Activated B cell treated with CpG ODN at 0.5 μM for 24 hours (primary cell): ENCODE measurements at regions not wholly inside any gene's neighbourhood (a gene's known extent, or its start where the extent isn't known, plus 50 kb on each side); places are given as distances from the start of the nearest gene placed in this dataset.

Experiments used
- ATAC-seq: fragments of 200-7000 bp; cut with Tn5 transposase; one replicate; pipeline ENCODE4 v1.10.0; 2021; ENCODE audit warnings: low read depth, mild to moderate bottlenecking, moderate library complexity
- CTCF ChIA-PET: fragments of 350-600 bp; sonication (Branson Sonifier 250); formaldehyde crosslinking; loops from one replicate; lab custom pipeline; 2021; ENCODE audit warnings: antibody characterized with exemption; lab: Charles Lee
- POLR2A ChIA-PET: fragments of 350-600 bp; sonication (Branson Sonifier 250); formaldehyde crosslinking; loops from one replicate; lab custom pipeline; 2021; ENCODE audit warnings: antibody characterized with exemption; lab: Charles Lee
- DNase-seq: peaks from one replicate; pipeline ENCODE4 v3.0.0; 2022
- H3K27ac Mint-ChIP-seq: one replicate; pipeline ENCODE4 v1.8.0; 2020; ENCODE audit warnings: mixed read lengths
- H3K27me3 Mint-ChIP-seq: one replicate; pipeline ENCODE4 v1.8.0; 2021; ENCODE audit warnings: mixed read lengths
- H3K36me3 Mint-ChIP-seq: one replicate; pipeline ENCODE4 v1.8.0; 2021; ENCODE audit warnings: low read depth, mixed read lengths
- H3K4me1 Mint-ChIP-seq: one replicate; pipeline ENCODE4 v1.8.0; 2021; ENCODE audit warnings: mixed read lengths
- H3K4me3 Mint-ChIP-seq: one replicate; pipeline ENCODE4 v1.8.0; 2020; ENCODE audit warnings: mild to moderate bottlenecking, mixed read lengths
- H3K9me3 Mint-ChIP-seq: one replicate; pipeline ENCODE4 v1.8.0; 2020; ENCODE audit warnings: mixed read lengths
- intact Hi-C: fragments of 100-400 bp; cut with micrococcal nuclease; formaldehyde crosslinking; loops from one replicate; pipeline ENCODE4 v1.15.1; 2024
- TF ChIP-seq, protein P1 (sequence below): fragments of 200-600 bp; IDR thresholded peaks from one replicate; pipeline ENCODE4 v1.8.0; 2022; ENCODE audit warnings: antibody characterized with exemption, mild to moderate bottlenecking

DNA sequence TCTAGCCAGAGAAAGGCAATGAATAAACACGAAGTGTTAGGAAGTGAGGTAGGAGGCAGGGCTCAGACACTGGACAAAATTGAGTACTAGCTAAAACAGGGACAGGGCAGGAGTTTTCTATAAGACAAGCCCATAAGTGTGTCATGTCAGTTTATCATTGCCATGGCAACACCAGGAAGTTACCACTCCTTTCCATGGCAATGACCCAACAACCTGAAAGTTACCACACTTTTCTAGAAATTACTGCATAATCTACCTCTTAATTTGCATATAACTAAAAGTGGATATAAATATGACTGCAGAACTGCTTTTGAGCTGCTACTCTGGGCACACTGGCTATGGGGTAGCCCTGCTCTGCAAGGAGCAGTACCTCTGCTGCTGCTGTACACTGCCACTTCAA is 442.5 kb upstream of the COX7C start:
- no peak for ATAC-seq
- no peak for DNase-seq
- no peak overlapping the region for H3K27ac Mint-ChIP-seq
- POLR2A ChIA-PET = no interaction called here
- intact Hi-C loops = no loop called here
- no peaks in the 10 kb centered on the region for H3K4me1 Mint-ChIP-seq
- TF ChIP-seq, protein P1, sequence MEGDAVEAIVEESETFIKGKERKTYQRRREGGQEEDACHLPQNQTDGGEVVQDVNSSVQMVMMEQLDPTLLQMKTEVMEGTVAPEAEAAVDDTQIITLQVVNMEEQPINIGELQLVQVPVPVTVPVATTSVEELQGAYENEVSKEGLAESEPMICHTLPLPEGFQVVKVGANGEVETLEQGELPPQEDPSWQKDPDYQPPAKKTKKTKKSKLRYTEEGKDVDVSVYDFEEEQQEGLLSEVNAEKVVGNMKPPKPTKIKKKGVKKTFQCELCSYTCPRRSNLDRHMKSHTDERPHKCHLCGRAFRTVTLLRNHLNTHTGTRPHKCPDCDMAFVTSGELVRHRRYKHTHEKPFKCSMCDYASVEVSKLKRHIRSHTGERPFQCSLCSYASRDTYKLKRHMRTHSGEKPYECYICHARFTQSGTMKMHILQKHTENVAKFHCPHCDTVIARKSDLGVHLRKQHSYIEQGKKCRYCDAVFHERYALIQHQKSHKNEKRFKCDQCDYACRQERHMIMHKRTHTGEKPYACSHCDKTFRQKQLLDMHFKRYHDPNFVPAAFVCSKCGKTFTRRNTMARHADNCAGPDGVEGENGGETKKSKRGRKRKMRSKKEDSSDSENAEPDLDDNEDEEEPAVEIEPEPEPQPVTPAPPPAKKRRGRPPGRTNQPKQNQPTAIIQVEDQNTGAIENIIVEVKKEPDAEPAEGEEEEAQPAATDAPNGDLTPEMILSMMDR = no peak
- no peaks in the 10 kb centered on the region for H3K36me3 Mint-ChIP-seq
- H3K4me3 Mint-ChIP-seq = no peak overlapping the region
- no peaks in the 10 kb centered on the region for H3K9me3 Mint-ChIP-seq
- CTCF ChIA-PET = no interaction called here
- H3K27me3 Mint-ChIP-seq = no peaks in the 10 kb centered on the region

DNA sequence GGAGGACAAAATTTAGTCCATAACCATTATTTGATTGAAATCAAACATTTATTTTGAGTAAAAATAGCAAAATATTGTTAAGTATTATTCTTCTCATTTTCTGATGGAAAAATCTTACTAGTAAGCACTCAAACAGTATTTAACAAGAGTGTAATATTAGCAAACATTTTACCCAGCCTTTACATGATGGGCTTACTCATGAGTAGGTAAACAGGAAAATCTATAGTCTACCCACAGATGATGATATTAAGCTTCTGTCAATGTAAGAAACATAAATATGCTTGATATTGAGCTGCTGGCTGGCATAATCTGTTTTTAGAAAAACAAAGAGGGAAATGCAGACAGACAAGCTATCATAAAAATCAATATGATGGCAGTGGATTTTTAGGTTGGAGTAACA is 418.5 kb upstream of the COX7C start:
- intact Hi-C loops = no loop called here
- no peak for ATAC-seq
- ChIA-PET CTCF (no interaction called here), POLR2A (no interaction called here)
- H3K36me3 Mint-ChIP-seq = no peaks in the 10 kb centered on the region
- H3K9me3 Mint-ChIP-seq = no peaks in the 10 kb centered on the region
- H3K27ac Mint-ChIP-seq = no peak overlapping the region
- no peak for DNase-seq
- no peaks in the 10 kb centered on the region for H3K4me1 Mint-ChIP-seq
- H3K27me3 Mint-ChIP-seq = no peaks in the 10 kb centered on the region
- TF ChIP-seq, protein P1 = no peak
- H3K4me3 Mint-ChIP-seq = no peak overlapping the region

DNA sequence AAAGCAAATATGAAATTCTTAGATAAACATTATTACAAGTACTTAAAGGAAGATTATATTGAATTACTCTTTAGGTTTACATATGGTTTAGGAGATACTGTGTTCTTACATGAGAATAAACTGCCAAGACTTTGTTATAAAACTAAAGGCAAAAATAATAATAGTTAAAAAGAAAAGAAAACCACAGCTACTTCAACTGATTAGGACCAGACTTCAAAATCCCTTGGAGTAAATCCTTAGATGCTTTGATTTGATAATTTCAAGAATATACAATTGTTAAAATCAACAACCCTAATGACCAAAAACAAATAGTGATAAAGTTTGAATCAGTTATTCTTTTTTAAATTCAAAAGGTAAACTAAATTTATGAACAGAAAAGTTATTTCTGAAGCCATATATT is 389.6 kb upstream of the COX7C start:
- intact Hi-C loops = no loop called here
- Mint-ChIP-seq H3K36me3 (no peaks in the 10 kb centered on the region), H3K27me3 (no peaks in the 10 kb centered on the region), H3K4me1 (no peaks in the 10 kb centered on the region), H3K4me3 (no peak overlapping the region), H3K27ac (no peak overlapping the region), H3K9me3 (peaks cover 6% of the 10 kb centered on the region)
- ChIA-PET CTCF (no interaction called here), POLR2A (no interaction called here)
- no peak for ATAC-seq
- TF ChIP-seq, protein P1 = no peak
- no peak for DNase-seq

DNA sequence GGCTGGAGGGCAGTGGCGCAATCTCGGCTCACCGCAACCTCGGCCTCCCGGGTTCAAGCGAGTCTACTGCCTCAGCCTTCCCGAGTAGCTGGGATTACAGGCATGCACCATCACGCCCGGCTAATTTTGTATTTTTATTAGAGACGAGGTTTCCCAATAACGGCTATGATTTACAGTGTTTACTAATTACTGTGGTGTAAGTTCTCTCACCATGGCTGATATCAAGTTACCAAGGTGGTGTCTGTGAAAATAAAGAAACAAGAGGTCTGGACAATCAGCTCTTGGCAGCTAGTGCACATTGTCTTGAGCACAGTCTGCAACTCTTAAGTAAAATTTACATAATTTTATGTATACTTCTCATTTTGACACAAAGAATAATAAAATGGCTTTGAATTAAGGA is 385.5 kb upstream of the COX7C start:
- DNase-seq (no peak), ATAC-seq (no peak)
- ChIA-PET CTCF (no interaction called here), POLR2A (no interaction called here)
- TF ChIP-seq, protein P1 = no peak
- Mint-ChIP-seq H3K36me3 (no peaks in the 10 kb centered on the region), H3K9me3 (no peaks in the 10 kb centered on the region), H3K27me3 (no peaks in the 10 kb centered on the region), H3K4me1 (no peaks in the 10 kb centered on the region), H3K4me3 (no peak overlapping the region), H3K27ac (no peak overlapping the region)
- intact Hi-C loops = no loop called here

DNA sequence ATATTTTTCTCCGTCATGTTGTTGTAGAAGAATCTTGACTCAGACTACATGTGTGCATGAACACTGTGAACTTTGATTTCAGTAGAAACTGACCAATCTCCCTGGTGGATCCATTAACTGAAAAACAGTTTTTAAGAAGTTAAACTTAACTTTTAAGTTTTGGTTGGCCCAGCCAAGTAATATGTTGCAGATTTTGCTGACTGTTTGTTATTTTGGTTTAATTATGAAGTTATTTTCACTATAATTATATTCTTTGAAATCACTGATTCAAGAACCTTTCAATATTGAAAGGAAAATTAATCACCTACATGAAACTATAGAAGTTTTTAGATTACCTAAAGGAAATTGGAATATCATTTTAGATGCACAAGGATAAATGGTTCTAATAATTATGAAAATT is 373.6 kb upstream of the COX7C start:
- POLR2A ChIA-PET = no interaction called here
- no peak for ATAC-seq
- no peaks in the 10 kb centered on the region for H3K4me1 Mint-ChIP-seq
- peaks cover 3% of the 10 kb centered on the region for H3K9me3 Mint-ChIP-seq
- CTCF ChIA-PET = no interaction called here
- H3K4me3 Mint-ChIP-seq = no peak overlapping the region
- H3K36me3 Mint-ChIP-seq = no peaks in the 10 kb centered on the region
- intact Hi-C loops = no loop called here
- no peaks in the 10 kb centered on the region for H3K27me3 Mint-ChIP-seq
- no peak overlapping the region for H3K27ac Mint-ChIP-seq
- DNase-seq = no peak
- TF ChIP-seq, protein P1 = no peak
